A549 (cell line): ENCODE measurements at regions not wholly inside any gene's neighbourhood (a gene's known extent, or its start where the extent isn't known, plus 50 kb on each side); places are given as distances from the start of the nearest gene placed in this dataset.

ENCODE experiments used
- ATAC-seq, 2 experiments: fragments of 200-7000 bp in 1 of 2; fragments of >200 bp in 1 of 2; cut with Nextera tagmentation in 1 of 2; cut with Tn5 transposase in 1 of 2; 3 replicates each; pipeline versions ENCODE4 v1.8.0 to v1.9.1; 2018 to 2020; ENCODE audit warnings: mild to moderate bottlenecking in 1 of 2, moderate library complexity in 1 of 2
- CTCF ChIA-PET: fragments of 300-600 bp; sonication (Branson Sonifier 250); formaldehyde crosslinking; extraction: SDS; loops from one replicate; lab custom pipeline; 2021; ENCODE audit warnings: antibody characterized with exemption, inconsistent platforms; lab: Yijun Ruan, JAX
- POLR2A ChIA-PET: fragments of 350-600 bp; formaldehyde crosslinking; extraction: SDS; loops from one replicate; lab custom pipeline; 2021; ENCODE audit warnings: antibody characterized with exemption, inconsistent platforms; lab: Yijun Ruan, JAX
- DNase-seq, 2 experiments: peaks; one replicate each; pipeline versions ENCODE4 v3.0.0 to v3.0.0-alpha.2; 2011 to 2016; ENCODE audit warnings: low read depth in 1 of 2, low spot score in 1 of 2
- FAIRE-seq: peaks from 2 replicates; lab custom pipeline; 2011; peaks lifted over from hg19 to GRCh38; lab: Jason Lieb, UNC
- H3K27ac ChIP-seq, 2 experiments: fragments of >200 bp; sonication (Bioruptor Twin); formaldehyde crosslinking; 3 replicates each; pipeline ENCODE4 v1.5.1; 2016 to 2017
- H3K4me1 ChIP-seq: fragments of >200 bp; sonication (Bioruptor Twin); formaldehyde crosslinking; 3 replicates; pipeline ENCODE4 v1.6.1; 2016
- H3K4me2 ChIP-seq: fragments of >200 bp; sonication (Bioruptor Twin); formaldehyde crosslinking; 3 replicates; pipeline ENCODE4 v1.6.1; 2016
- H3K4me3 ChIP-seq: fragments of >200 bp; sonication (Bioruptor Twin); formaldehyde crosslinking; 3 replicates; pipeline ENCODE4 v1.5.1; 2016
- H3K9me3 ChIP-seq: fragments of >200 bp; sonication (Bioruptor Twin); formaldehyde crosslinking; 3 replicates; pipeline ENCODE4 v1.6.1; 2016
- BHLHE40 ChIP-seq: IDR thresholded peaks from 2 replicates; pipeline ENCODE4 v1.6.1; 2012; ENCODE audit warnings: low read depth, low read length, inconsistent platforms
- CBX2 ChIP-seq: fragments of 200-600 bp; sonication (generic); IDR thresholded peaks from 2 replicates; pipeline ENCODE4 v1.6.1; 2016; ENCODE audit warnings: low read depth, mild to moderate bottlenecking, borderline replicate concordance
- CBX8 ChIP-seq: fragments of 200-600 bp; sonication (generic); IDR thresholded peaks from 2 replicates; pipeline ENCODE4 v1.6.1; 2016
- CHD2 ChIP-seq: fragments of 150-350 bp; IDR thresholded peaks from 2 replicates; pipeline ENCODE4 v1.6.1; 2014; ENCODE audit warnings: low read length; ENCODE audit not compliant: partially characterized antibody
- CHD4 ChIP-seq: fragments of 200-600 bp; sonication (generic); IDR thresholded peaks from 2 replicates; pipeline ENCODE4 v1.6.1; 2016; ENCODE audit warnings: antibody characterized with exemption, mild to moderate bottlenecking, borderline replicate concordance
- EHF ChIP-seq: fragments of 250-450 bp; sonication (Bioruptor Pico); IDR thresholded peaks from 2 replicates; pipeline ENCODE4 v1.5.0; 2020; ENCODE audit warnings: mild to moderate bottlenecking
- FOSL2 ChIP-seq, 2 experiments: fragments of 450-650 bp in 1 of 2; fragments of >200 bp in 1 of 2; sonication (Bioruptor Twin) in 1 of 2; formaldehyde crosslinking; IDR thresholded peaks; 2 replicates each; pipeline versions ENCODE4 v1.5.0 to v1.6.1; 2016 to 2020; ENCODE audit warnings: mild to moderate bottlenecking in 1 of 2, moderate library complexity in 1 of 2
- FOXS1 ChIP-seq: fragments of 250-450 bp; sonication (Bioruptor Pico); IDR thresholded peaks from 2 replicates; pipeline ENCODE4 v1.5.0; 2020; ENCODE audit warnings: mild to moderate bottlenecking, moderate library complexity
- HDAC2 ChIP-seq: fragments of 200-600 bp; sonication (generic); IDR thresholded peaks from 2 replicates; pipeline ENCODE4 v1.6.1; 2016
- HOXA7 ChIP-seq: fragments of 250-450 bp; sonication (Bioruptor Pico); IDR thresholded peaks from 2 replicates; pipeline ENCODE4 v1.5.0; 2020; ENCODE audit warnings: mild to moderate bottlenecking, moderate library complexity
- JUN ChIP-seq, 2 experiments: fragments of >200 bp; sonication (Bioruptor Twin); formaldehyde crosslinking; IDR thresholded peaks; 2 replicates in 1 of 2; 3 replicates in 1 of 2; pipeline ENCODE4 v1.6.1; 2016 to 2017
- KDM1A ChIP-seq: fragments of 200-600 bp; sonication (generic); IDR thresholded peaks from 2 replicates; pipeline ENCODE4 v1.6.1; 2016; ENCODE audit warnings: low read depth, mild to moderate bottlenecking
- NFE2L2 ChIP-seq: fragments of 150-350 bp; conservative IDR thresholded peaks from 2 replicates; pipeline ENCODE4 v1.6.1; 2014; ENCODE audit warnings: low read length
- RAD21 ChIP-seq, 2 experiments: fragments of >200 bp in 1 of 2; sonication (Bioruptor Twin) in 1 of 2; formaldehyde crosslinking in 1 of 2; IDR thresholded peaks in 1 of 2; conservative IDR thresholded peaks in 1 of 2; 2 replicates in 1 of 2; 3 replicates in 1 of 2; pipeline ENCODE4 v1.6.1; 2012 to 2018; ENCODE audit warnings: inconsistent platforms in 1 of 2
- RARB ChIP-seq: fragments of 250-450 bp; sonication (Bioruptor Pico); IDR thresholded peaks from 2 replicates; pipeline ENCODE4 v1.8.0; 2021; ENCODE audit warnings: mild to moderate bottlenecking, moderate library complexity
- RCOR1 ChIP-seq: fragments of 150-350 bp; IDR thresholded peaks from 2 replicates; pipeline ENCODE4 v1.6.1; 2014; ENCODE audit warnings: antibody characterized with exemption, low read length, low read depth
- TFCP2L1 ChIP-seq: fragments of 250-450 bp; sonication (Bioruptor Pico); IDR thresholded peaks from 2 replicates; pipeline ENCODE4 v1.5.0; 2021; ENCODE audit warnings: mild to moderate bottlenecking
- TP53 ChIP-seq: fragments of 250-450 bp; sonication (Bioruptor Pico); IDR thresholded peaks from 2 replicates; pipeline ENCODE4 v1.5.0; 2021; ENCODE audit warnings: mild to moderate bottlenecking, moderate library complexity
- WGBS: methylation state at CpG from one replicate; pipeline ENCODE4 v1.1.6; 2017; ENCODE audit errors: missing lambda C conversion rate; 5-methylcytosine and 5-hydroxymethylcytosine counted together
- TF ChIP-seq, protein P1 (sequence below): fragments of >200 bp; sonication (Bioruptor Twin); formaldehyde crosslinking; IDR thresholded peaks from 3 replicates; pipeline ENCODE4 v1.6.1; 2016
- TF ChIP-seq, protein P2 (sequence below): fragments of 150-350 bp; IDR thresholded peaks from 2 replicates; pipeline ENCODE4 v1.6.1; 2014; ENCODE audit warnings: low read depth, mild to moderate bottlenecking, low read length
- TF ChIP-seq, protein P3 (sequence below): IDR thresholded peaks from 2 replicates; pipeline ENCODE4 v1.6.1; 2012; ENCODE audit warnings: low read depth, borderline replicate concordance
- TF ChIP-seq, protein P4 (sequence below): fragments of >200 bp; sonication (Bioruptor Twin); formaldehyde crosslinking; IDR thresholded peaks from 2 replicates; pipeline ENCODE4 v1.6.1; 2016
- TF ChIP-seq, protein P5 (sequence below): IDR thresholded peaks from 2 replicates; pipeline ENCODE4 v1.6.1; 2012

DNA sequence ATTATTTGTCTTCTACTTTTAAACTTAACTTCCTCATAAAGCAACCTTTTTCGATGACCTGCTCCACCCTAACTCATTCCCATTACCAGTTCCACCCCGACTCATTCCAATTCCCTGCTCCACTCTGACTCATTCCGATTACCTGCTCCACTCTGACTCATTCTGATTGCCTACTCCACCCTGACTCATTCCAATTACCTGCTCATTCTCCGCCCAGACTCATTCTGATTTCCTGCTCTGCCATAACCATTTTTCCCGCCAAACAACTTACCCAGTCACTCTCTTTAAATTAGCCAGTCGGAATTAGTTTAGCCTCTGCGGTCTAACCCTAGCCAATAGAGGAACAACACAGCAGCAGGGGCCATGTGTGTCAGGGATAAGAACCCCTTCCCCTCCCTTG, 249.1 kb downstream of the DPY19L2 start:
- 37% methylated on average over 7 of the region's 7 CpGs for WGBS
- Histone ChIP-seq H3K9me3 (peaks cover 16% of the 10 kb centered on the region; the same call in 2 of the 3 replicates), H3K27ac (no peak overlapping the region), H3K4me2 (no peak overlapping the region), H3K4me3 (no peak overlapping the region), H3K4me1 (no peaks in the 10 kb centered on the region)
- ChIA-PET CTCF (interaction anchor here (1.0 to 1.9 kb wide), 6 partner anchors 8 to 375 kb away, joined by 3 to 10 read pairs (median 8); no protein-coding TSS in a partner anchor), POLR2A (no interaction called here)
- TF ChIP-seq FOSL2 (IDR thresholded peaks at IDR 0.05) (no peak), FOSL2 (CRISPR knock-in tag; IDR thresholded peaks at IDR 0.05) (peak; percentile 58), EHF (no peak)
- peak in 1 of 2 experiments; percentile 24 for DNase-seq
- FAIRE-seq: no peak
- peak in 1 of 2 experiments; percentile 52; a peak in 3 of 6 replicates for ATAC-seq

DNA sequence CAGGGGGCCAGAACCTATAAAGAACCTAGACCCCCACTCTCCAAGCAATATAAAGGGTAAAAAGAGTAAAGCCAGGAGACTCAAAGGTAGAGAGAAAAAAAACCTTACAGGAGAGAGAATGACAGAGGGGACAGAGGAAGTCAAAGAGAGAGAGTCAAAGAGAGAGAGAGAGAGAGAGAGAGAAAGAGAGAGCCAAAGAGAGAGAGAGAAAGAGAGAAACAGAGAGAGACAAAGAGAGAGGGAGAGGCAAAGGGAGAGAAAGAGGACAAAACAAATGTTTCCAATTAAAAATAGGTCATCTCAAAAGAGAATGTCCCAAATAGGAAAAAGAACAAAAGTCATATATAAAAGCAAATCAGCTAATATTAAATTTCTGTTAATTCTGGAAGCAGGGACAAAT, 251.5 kb downstream of the DPY19L2 start:
- H3K9me3 ChIP-seq: peaks cover 16% of the 10 kb centered on the region; the same call in 2 of the 3 replicates
- CTCF ChIA-PET: no interaction called here
- POLR2A ChIA-PET: interaction anchor here (0.6 kb wide), 1 partner anchor 36 kb away, joined by 14 read pairs; no protein-coding TSS in a partner anchor
- TF ChIP-seq CHD2 (no peak), TP53 (CRISPR knock-in tag) (no peak), NFE2L2 (no peak), HOXA7 (CRISPR knock-in tag) (no peak), CBX2 (no peak), CBX8 (no peak), JUN (IDR thresholded peaks at IDR 0.05) (no peak), BHLHE40 (no peak), HDAC2 (no peak), RCOR1 (no peak), RARB (CRISPR knock-in tag) (no peak), FOXS1 (CRISPR knock-in tag) (no peak)
- TF ChIP-seq, protein P1, sequence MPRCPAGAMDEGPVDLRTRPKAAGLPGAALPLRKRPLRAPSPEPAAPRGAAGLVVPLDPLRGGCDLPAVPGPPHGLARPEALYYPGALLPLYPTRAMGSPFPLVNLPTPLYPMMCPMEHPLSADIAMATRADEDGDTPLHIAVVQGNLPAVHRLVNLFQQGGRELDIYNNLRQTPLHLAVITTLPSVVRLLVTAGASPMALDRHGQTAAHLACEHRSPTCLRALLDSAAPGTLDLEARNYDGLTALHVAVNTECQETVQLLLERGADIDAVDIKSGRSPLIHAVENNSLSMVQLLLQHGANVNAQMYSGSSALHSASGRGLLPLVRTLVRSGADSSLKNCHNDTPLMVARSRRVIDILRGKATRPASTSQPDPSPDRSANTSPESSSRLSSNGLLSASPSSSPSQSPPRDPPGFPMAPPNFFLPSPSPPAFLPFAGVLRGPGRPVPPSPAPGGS: no peak
- TF ChIP-seq, protein P2, sequence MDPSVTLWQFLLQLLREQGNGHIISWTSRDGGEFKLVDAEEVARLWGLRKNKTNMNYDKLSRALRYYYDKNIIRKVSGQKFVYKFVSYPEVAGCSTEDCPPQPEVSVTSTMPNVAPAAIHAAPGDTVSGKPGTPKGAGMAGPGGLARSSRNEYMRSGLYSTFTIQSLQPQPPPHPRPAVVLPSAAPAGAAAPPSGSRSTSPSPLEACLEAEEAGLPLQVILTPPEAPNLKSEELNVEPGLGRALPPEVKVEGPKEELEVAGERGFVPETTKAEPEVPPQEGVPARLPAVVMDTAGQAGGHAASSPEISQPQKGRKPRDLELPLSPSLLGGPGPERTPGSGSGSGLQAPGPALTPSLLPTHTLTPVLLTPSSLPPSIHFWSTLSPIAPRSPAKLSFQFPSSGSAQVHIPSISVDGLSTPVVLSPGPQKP: no peak
- TF ChIP-seq, protein P3, sequence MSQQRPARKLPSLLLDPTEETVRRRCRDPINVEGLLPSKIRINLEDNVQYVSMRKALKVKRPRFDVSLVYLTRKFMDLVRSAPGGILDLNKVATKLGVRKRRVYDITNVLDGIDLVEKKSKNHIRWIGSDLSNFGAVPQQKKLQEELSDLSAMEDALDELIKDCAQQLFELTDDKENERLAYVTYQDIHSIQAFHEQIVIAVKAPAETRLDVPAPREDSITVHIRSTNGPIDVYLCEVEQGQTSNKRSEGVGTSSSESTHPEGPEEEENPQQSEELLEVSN: no peak
- TF ChIP-seq, protein P4, sequence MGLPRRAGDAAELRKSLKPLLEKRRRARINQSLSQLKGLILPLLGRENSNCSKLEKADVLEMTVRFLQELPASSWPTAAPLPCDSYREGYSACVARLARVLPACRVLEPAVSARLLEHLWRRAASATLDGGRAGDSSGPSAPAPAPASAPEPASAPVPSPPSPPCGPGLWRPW: no peak
- FAIRE-seq (no peak), DNase-seq (no peak), ATAC-seq (no peak)
- no peaks in the 10 kb centered on the region for H3K4me1 ChIP-seq
- no peak overlapping the region for H3K27ac ChIP-seq
- no peak overlapping the region for H3K4me3 ChIP-seq
- no peak overlapping the region for H3K4me2 ChIP-seq

DNA sequence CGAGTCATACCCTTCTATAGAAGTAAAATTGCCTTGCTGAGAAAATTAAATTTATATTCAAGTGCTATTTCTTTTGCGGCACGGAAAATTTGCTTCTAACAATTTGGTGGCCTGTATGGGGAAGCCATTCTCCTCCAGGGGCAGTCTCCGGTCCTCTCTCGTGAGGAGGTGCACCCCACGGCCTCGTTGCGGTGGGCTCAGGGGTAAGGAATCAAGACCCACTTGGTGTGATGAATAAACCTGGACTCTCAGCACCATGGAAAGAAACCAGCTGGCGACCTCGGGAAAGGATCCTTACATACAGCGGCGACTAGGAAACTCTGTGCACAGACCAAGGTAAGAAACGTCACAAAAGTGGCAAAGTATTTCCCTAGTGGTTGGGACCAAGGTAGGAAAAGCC, 252.9 kb downstream of the DPY19L2 start:
- ATAC-seq: no peak
- WGBS: 38% methylated on average over 13 of the region's 13 CpGs
- peaks cover 14% of the 10 kb centered on the region; the same call in 2 of the 3 replicates for H3K9me3 ChIP-seq
- H3K27ac ChIP-seq: no peak overlapping the region
- TF ChIP-seq CHD2: no peak
- no peak for TF ChIP-seq TP53 (CRISPR knock-in tag)
- TF ChIP-seq TFCP2L1 (CRISPR knock-in tag): no peak
- no peak for TF ChIP-seq EHF
- TF ChIP-seq FOSL2 (IDR thresholded peaks at IDR 0.05): no peak
- no peak for TF ChIP-seq FOSL2 (CRISPR knock-in tag; IDR thresholded peaks at IDR 0.05)
- no peak for TF ChIP-seq RAD21 (conservative IDR thresholded peaks at IDR 0.05 in 1 of 2, IDR thresholded peaks at IDR 0.05 in 1 of 2)
- no peak for TF ChIP-seq CBX8
- no peak for TF ChIP-seq KDM1A
- TF ChIP-seq, protein P2: no peak
- no peak for TF ChIP-seq BHLHE40
- TF ChIP-seq, protein P5, sequence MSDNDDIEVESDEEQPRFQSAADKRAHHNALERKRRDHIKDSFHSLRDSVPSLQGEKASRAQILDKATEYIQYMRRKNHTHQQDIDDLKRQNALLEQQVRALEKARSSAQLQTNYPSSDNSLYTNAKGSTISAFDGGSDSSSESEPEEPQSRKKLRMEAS: no peak
- TF ChIP-seq CHD4: no peak
- DNase-seq: no peak
- FAIRE-seq: no peak
- ChIA-PET CTCF (no interaction called here), POLR2A (no interaction called here)
- H3K4me1 ChIP-seq: no peaks in the 10 kb centered on the region
- no peak overlapping the region for H3K4me3 ChIP-seq
- no peak overlapping the region for H3K4me2 ChIP-seq
